ENCODE measurements at regions not wholly inside any gene's neighbourhood (a gene's known extent, or its start where the extent isn't known, plus 50 kb on each side); places are given as distances from the start of the nearest gene placed in this dataset.

GRCh38 chr5:68395926-68396511 lies 180.5 kb downstream of the PIK3R1 start:
- ATAC-seq = no peak
- in situ Hi-C loops (cut with HindIII; ENCODE audit: low pct_unique_long_range_greater_than_20kb, low sequenced_read_pairs) = no loop called here
- intact Hi-C loops (cut with micrococcal nuclease; ENCODE audit: unreplicated experiment) = no loop called here
- H3K4me3 ChIP-seq (ENCODE audit: low read depth in 2 of 2, low read length in 2 of 2) = no peak overlapping the region
- H3K9me3 ChIP-seq (ENCODE audit: control insufficient read depth, insufficient read depth, low read depth, low read length) = no peaks in the 10 kb centered on the region
- no peak overlapping the region for H3K27ac ChIP-seq (ENCODE audit: low read length)
- no peaks in the 10 kb centered on the region for H3K36me3 ChIP-seq (ENCODE audit: control insufficient read depth, insufficient read depth, low read length)
- CTCF ChIA-PET = no interaction called here
- H3K4me1 ChIP-seq (ENCODE audit: control insufficient read depth, insufficient read depth, low read length) = no peaks in the 10 kb centered on the region
- TF ChIP-seq TCF7L2 (IDR thresholded peaks at IDR 0.05; ENCODE audit: low read depth, low read length) (no peak), POLR2AphosphoS5 (IDR thresholded peaks at IDR 0.05; ENCODE audit: low read depth, low read length) (no peak), SIN3A (IDR thresholded peaks at IDR 0.05; ENCODE audit: borderline replicate concordance, insufficient read depth, low read depth, low read length) (no peak), CTCF (IDR thresholded peaks at IDR 0.05) (no peak), REST (IDR thresholded peaks at IDR 0.05; ENCODE audit: insufficient read depth in 1 of 2, low read depth in 2 of 2, low read length in 1 of 2) (no peak)
- POLR2A ChIA-PET = no interaction called here
- no peaks in the 10 kb centered on the region for H3K27me3 ChIP-seq (ENCODE audit: control insufficient read depth, insufficient read depth, low read length)
- DNase-seq (ENCODE audit: low read depth, low spot score) = no peak
- BruUV-seq (replicated peaks) = no TSS peak

- Histone ChIP-seq H3K4me1 (ENCODE audit: control insufficient read depth, insufficient read depth, low read length) (no peaks in the 10 kb centered on the region), H3K36me3 (ENCODE audit: control insufficient read depth, insufficient read depth, low read length) (no peaks in the 10 kb centered on the region), H3K27ac (ENCODE audit: low read length) (no peak overlapping the region), H3K27me3 (ENCODE audit: control insufficient read depth, insufficient read depth, low read length) (no peaks in the 10 kb centered on the region), H3K9me3 (ENCODE audit: control insufficient read depth, insufficient read depth, low read depth, low read length) (no peaks in the 10 kb centered on the region), H3K4me3 (ENCODE audit: low read depth in 2 of 2, low read length in 2 of 2) (no peak overlapping the region)
- no TSS peak for BruUV-seq (replicated peaks)
- no peak for ATAC-seq
- ChIA-PET CTCF (no interaction called here), POLR2A (no interaction called here)
- DNase-seq (ENCODE audit: low read depth, low spot score) = no peak
- no peak for TF ChIP-seq REST (IDR thresholded peaks at IDR 0.05; ENCODE audit: insufficient read depth in 1 of 2, low read depth in 2 of 2, low read length in 1 of 2)
- TF ChIP-seq CTCF (IDR thresholded peaks at IDR 0.05) = no peak
- no peak for TF ChIP-seq TCF7L2 (IDR thresholded peaks at IDR 0.05; ENCODE audit: low read depth, low read length)
- no peak for TF ChIP-seq SIN3A (IDR thresholded peaks at IDR 0.05; ENCODE audit: borderline replicate concordance, insufficient read depth, low read depth, low read length)
- intact Hi-C loops (cut with micrococcal nuclease; ENCODE audit: unreplicated experiment) (no loop called here), in situ Hi-C loops (cut with HindIII; ENCODE audit: low pct_unique_long_range_greater_than_20kb, low sequenced_read_pairs) (no loop called here)
Measured at GRCh38 chr5:68396722-68397121, 181.2 kb downstream of the PIK3R1 start.
